HCEC 1CT (cell line): ENCODE measurements at regions not wholly inside any gene's neighbourhood (a gene's known extent, or its start where the extent isn't known, plus 50 kb on each side); places are given as distances from the start of the nearest gene placed in this dataset.

Experiments used
- DNase-seq: peaks from one replicate; pipeline ENCODE4 v3.0.0-alpha.2; 2017

DNA sequence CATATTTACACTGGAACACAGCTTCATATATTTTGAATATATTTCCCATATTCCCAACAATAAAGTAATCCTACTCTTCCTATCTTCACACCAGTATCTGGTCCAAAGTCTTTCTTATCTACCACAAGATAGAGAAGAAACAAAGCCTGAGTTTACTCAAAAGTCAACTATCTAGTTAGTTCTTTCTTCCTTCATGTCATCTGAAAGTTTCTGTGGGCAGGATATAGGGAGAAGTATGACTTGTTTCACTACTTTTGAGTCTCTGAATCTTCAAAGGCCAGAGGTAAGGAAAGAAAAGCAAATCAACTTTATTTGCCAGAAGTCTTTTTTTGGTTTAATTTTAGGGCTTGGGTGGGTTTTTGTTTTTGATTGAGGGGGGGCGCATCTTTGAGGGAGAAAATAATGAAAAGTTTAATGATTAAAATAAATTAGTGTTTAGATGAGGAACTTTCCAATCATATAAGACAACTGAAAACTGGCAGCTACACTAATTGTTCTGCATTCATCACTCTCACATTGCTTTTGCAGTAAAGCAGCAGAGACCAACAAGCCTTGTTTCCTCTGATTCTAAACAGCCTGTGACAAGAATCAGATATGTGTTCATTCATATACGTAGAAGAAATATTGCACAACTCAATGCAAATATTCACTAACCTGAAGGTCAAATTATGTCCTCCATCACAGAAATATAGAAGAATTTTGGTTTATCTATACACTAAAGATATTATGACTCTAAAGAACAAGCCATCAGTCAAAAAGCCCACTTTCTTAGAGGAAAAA lies 421.4 kb downstream of the SHQ1 start:
- no peak for DNase-seq

DNA sequence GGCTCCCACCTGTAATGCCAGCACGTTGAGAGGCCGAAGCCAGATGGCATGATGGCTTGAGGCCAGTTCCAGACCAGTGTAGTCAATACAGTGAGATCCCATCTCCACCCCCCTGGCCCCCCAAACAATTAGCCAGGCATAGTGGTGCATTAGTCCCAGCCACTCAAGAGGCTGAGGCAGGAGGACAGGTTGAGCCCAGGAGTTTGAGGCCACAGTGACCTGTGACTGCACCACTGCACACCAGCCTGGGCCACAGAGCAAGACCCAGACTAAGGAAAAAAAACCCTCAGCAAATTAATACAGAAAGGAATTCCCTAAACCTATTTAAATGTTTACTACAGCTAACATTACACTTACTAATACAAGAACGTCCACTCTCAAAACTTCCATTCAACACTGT lies 424.6 kb downstream of the SHQ1 start:
- no peak for DNase-seq

DNA sequence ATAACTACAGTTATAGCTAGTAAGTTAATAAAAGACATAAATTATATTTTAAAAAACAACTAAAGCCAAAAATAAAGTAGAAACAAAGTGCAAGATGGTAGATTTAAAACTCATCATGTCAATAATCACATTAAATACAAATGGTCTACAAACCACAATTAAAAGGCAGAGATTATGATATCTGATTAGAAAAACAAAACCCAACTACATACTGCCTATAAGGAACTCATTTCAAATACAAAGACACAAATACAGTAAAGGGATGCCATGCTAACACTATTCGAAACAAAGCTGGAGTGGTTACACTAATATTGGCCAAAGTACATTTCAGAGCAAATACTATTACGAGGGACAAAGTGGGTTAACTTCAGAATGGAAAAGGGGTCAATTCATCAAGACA lies 426.5 kb downstream of the SHQ1 start:
- DNase-seq, result no peak

DNA sequence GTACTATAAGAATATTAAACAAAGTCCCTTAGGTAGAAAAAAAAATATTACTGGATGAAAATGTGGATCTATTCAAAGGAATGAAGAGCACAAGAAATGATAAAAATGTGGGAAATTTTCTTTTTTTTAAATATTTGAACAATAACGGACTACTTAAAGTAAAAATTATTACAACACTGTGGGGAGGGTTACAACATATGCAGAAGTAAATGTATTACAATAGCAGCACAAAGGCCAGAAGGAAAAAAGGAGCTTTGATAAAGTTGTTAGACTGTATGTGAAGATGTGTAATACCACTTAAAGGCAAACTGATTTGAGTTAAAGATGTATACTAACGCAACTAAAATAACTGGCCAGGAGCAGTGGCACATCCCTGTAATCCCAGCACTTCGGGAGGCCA lies 427.1 kb downstream of the SHQ1 start:
- no peak for DNase-seq

DNA sequence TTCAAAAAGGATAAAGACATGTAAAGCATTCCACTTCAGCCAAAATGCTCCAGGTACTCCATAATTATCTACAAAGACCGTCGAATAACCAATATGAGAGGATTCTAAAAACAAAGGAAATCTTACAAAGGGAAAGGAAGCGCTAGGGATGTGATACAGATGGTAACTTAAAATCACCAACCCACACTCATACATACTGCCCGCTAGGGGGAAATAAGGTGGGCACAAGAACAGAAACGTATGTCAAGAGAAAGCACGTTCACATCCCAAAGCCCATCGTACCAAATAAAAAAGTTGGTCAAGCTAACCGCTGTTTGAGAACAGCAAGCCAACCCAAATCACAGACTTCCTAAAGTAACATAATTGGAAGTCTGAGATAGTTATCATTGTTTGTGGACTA lies 429.4 kb downstream of the SHQ1 start:
- no peak for DNase-seq

DNA sequence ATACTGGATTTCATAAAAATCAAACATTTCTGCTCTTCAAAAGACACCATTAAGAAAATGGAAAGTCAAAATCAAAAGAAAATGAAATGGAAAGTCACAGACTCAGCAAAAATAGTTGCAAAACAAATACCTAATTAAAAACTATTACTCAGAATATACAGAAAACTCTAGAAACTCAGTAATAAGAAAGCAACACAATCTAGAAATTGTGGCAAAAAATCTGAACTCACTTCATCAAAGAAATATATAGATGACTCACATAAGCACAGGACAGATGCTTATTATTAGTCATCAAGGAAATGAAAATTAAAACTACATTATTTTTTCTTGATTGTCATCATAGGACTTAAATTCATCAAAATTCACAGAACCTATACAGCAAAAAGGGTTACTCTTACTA lies 430.0 kb downstream of the SHQ1 start:
- peak; percentile 43 for DNase-seq

DNA sequence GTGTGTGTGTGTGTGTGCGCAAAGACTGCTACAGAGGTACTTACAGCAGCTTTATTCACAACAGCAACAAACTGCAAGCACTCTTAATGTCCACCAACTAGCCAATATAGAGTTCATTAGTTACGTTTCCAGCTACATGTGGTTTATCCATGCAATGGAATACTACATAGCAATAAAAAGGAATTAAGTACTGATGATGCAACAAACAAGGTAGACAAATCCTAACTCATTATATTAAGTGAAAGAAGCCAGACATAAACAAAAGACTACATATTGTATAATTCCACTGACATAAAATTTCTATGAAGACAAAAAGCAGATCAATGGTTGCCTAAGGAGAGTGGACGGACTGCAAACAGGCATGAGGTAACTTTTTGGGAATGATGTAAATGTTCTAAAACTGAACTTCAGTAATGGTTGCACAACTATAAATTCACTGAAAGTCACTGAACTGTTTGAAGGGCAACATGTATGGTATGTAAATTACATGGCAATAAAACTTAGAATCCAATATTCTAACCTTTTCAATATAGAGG lies 433.7 kb downstream of the SHQ1 start:
- DNase-seq, result no peak

DNA sequence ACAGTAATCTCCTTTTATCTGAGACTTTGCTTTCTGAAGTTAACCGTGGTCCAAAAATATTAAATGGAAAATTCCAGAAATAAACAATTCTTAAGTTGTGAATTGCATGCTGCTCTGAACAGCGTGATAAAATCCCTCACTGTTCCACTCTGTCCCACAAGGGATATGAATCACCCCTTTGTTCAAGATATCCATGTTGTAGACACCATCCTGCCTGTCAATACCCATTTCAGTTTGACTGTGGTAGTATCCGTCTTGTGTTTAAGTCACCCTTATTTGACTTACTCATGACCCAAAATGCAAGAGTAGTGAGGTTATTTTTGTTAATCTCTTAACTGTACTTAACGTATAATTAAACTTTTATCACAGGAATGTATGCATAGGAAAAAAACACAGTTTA lies 435.0 kb downstream of the SHQ1 start:
- DNase-seq, result no peak

DNA sequence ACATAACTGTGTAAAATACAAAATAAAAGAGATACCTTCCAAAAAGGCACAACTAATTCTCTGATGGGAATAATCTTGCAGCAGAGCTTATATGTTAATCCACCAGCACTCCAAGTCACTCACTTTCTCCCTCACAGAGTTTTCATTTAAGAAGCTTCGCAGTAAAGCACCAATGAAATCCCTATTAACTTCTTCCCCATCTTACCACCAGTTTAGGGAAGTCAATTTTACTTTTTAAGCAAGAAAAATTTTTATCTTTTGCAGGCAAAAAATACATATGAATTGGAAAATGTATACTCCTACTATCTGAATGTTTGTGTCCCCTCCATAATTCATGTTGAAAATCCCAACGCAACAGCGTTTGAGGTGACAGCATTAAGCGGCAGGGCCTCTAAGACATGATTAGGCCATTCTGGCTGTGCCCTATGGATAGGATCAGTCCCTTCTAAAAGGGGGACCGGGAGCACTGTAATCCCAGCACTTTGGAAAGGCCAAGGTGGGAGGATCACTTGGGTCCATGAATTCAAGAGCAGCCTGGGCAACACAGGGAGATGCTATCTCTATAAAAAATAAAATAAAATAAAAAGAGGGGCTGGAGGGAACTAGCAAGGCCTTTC lies 435.8 kb downstream of the SHQ1 start:
- no peak for DNase-seq

DNA sequence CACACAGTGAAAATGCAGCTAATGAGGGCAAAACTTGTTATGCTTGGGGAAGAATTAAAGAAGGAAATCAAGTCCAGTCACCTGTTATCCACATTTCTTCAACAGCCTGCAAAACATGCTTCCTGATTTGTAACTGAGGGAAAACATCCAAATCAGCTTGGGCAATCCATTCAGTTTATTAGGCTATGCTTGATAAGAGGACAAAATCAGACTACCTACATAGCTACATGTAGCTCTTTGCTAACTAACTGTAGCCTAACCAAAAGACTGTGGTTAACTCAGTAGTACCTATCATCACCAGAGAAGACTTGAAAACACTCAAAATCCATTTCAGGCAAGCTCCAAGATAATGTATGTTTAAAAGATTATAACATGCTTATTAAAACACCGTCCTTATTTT lies 436.4 kb downstream of the SHQ1 start:
- DNase-seq, result no peak

DNA sequence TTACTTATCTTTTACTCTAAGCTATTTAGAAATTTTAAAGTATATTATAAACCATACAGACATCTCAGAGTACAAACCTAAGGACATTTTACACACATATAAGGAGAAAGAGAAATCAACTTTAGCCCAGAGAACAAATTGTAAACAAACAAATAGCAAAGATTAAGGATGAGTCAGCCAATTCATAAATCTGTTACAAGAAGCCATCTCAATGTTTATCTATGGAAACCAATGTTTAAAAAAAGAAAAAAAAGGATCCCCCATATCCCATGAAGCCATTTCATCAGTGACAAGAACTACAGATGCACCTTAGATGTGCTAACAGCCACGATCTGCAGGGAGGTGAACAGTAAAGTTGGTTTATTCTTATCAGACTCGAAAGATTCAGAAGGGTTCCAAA lies 437.1 kb downstream of the SHQ1 start:
- DNase-seq, result peak; percentile 55

DNA sequence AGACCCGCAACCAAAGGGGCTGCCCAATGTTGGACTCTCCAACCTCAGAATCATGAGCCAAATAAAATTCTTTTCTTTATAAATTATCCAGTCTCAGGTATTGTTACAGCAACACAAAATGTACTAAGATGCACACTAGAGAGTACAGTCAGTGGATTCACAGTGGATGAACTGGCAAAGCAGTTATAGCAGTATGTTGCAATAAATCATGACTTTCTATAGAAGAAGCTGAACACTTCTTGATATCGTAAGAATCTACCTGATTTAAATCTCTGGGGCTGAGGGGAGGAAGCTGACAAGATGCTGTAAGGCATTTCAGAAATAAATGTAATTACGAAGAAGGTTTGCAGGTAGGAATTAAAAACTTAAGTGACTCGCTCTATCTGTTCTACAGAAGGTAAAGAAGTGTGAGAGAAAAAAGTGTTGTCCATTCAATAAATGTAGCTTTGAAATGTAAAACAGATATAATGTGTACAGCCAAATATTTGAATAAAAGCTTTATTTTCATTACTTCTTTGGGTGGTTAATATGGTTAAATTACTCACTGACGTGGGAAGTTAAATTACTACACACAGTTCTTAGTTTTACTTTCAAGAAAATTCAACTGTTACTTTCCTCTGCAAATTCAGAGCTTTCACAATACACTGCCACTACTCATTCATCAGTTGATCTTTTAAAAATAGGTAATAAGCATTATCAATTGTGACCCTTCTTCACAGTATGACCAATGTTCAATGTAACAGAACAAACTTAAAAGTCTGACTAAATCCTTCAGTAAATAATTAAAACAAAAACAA lies 439.1 kb downstream of the SHQ1 start:
- no peak for DNase-seq

DNA sequence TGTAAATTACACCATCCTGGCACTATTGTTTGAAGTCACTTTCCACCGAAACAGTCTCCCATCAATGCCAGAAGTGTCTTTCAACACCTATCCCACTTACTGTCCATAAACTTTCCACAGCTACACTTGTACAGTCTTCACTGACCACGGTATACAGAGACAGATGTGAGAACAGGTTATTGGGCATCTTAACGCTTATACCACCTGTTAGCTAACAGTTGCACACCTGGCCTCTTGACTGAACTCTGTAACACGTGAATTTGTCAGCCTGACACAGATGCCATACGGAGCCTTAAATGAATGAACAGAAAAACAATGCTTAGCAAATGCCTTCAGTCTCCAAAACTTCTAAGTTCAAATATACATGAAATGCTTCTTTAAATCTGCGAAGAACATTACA lies 440.5 kb downstream of the SHQ1 start:
- no peak for DNase-seq

DNA sequence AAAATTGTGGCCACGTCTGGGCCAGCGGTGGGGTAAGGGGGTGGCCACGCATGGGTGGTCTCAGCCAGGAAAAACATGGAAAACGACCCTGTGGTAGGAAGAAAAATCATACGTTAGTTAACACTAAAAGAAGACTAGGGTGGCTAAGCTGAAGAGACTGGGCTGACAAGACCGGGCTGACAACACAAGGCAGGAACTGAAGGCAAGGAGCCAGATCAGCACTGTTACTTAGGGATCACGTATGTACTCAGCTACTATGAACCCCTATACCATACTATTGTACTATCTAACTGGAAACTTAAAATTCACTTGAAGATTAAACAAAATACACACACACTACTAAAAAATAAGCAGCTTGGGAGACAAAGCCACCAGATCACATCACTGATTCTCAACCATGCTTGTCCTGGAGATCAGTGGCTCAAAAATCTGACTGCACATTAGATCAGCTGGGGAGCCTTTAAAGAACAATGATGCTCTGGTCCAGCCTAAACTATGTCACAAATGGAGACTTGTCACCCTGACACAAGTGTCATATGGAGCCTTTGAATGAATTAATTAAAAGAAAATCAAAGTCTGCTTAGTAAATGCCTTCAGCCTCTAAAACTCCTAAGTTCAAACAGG lies 442.2 kb downstream of the SHQ1 start:
- no peak for DNase-seq

DNA sequence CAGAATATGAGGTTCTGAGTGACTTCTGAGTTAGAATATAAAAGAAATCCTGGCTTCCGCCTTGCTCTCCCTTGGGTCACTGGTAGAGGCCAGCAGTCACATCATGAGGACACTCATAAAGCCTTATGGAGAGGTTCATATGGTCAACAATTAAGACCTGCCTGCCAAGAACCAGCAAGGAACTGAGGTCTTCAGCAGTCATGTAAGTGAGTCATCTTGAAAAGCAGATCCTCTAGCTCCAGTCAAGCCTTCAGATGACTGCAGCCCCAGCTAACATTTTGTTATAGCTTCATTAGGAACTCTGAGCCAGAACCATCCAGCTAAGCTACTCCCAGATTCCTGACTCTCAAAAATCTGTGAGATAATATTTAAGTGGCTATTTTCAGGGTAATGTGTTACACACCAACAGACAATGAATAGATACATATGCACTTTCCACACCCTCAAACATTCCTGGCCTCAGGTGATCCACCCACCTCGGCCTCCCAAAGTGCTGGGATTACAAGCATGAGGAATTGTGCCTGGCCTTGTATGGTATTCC lies 447.2 kb downstream of the SHQ1 start:
- no peak for DNase-seq

DNA sequence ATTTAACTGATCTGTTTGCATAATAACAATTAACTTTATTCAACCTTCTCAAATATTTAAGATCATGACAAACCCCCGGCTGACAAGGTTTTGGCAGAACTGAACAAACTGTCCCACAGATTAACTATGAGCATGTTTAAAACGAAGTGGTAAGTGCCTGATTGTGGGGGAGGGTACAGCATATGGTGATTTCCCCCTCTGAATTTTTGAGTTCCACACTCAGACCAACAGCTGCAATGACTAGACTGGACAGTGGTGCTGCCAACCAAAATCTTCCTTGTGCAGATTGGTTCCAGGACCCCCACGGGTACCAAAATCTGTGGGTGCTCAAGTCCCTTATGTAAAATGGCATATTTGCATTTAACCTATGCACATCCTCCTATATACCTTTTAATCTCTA lies 449.5 kb downstream of the SHQ1 start:
- no peak for DNase-seq

DNA sequence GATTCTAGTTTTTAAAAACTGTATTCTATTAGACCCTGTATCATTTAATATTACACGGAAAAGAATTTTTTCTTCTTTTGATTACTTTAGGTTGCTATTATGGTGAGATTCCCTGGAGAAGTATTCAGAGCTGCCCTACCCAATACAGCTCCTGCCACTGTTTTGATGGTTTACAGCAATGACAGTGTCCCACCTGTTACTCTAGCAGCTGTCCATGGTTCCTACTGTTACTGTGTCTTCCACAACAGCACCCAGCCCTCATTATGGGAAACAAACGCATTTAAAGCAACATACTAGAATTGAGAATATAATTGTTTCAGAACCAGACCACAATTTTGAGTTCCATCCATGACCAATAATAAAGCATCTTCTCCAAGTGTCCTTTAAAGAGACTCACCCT lies 450.7 kb downstream of the SHQ1 start:
- DNase-seq, result no peak

DNA sequence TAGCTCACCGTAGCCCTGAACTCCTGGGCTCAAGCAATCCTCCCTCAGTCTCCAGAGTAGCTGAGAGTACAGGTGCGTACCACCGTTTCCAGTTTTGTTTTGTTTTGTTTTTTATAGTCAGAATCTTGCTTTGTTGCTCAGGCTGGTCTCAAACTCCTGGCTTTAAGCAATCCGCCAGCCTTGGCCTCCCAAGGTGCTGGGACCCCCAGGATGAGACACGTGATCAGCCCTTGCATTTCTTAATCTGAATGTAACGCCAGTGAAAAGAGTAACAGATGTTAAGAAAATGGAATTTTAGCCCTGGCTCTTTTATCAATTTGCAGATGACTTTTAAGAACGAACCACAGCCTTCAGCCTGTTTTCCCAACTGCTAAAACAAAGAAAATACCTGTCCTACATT lies 451.3 kb downstream of the SHQ1 start:
- DNase-seq, result no peak

DNA sequence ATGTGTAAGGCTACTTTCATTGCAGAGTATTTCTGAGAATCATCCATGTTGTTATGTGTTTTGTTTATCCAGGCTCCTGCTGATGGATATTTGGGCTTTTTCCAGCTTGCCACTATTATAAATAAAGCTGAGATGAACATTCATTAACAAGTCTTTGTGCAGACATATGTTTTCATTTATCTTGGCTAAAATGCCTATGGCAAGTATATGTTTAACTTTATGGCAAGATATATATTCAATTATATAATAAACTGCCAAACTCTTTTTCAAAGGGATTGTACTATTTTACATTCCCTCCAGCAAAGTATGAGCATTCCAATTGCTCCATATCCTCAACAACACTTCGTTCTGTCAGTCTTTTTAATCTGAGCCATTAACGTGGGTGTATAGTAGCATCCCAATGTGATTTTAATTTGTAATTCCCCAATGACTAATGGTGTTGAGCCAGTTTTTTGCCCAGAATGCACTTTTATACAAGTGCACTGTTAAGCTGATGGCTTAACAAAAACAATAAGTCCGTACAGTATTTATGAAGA lies 452.4 kb downstream of the SHQ1 start:
- peak; percentile 30 for DNase-seq

DNA sequence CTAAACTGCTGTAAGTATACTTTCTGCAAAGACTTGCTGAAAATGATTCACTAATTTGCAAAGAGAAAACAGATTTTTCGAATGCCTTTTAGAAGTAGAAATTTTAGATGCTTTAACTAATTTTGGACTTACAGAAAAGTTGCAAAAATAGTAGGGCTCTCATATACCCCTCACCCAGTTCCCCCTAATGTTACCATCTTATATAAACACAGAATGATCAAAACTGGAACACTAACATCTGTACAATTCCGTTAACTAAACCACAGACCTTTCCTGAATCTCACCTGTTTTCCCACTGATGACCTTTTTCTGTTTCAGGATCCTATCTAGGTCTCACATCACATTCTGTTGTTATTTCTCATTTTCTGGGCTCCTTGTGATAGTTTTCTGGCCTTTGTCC lies 454.8 kb downstream of the SHQ1 start:
- no peak for DNase-seq

DNA sequence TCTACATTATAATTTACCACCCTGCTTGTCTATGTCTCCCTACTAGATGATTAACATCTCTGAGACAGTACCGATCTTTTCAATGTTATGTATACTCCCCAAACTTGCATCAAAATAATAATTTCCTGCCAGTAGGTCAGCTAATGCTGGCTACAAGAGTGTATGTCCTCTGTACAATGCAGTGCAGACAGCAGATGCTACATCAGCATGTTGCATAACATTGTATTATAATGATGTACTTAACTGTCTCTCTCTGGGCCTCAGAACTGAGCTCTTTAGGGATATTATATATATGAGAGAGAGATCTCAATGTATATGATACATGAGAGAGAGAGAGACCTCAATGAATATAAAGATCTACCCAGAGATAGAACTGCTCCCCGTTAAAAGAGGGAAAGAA lies 456.6 kb downstream of the SHQ1 start:
- no peak for DNase-seq

DNA sequence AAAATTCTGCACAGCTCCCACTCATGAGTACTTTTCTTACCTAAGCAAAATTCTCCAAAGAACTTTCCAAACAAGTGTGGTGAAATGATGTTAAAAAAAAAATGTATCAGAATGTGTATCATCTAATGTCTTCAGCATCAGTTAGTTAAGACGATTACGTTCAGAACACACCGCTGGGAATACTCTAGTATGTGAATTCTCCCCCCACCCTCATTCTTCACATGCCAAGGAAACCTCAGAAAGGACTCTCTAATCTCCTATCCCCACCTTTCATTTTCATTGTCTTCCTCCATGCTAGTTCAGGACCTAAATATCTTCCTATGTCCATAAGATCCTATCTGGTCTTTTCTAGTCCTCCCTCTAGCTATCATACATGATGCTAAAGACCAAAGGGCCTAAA lies 457.4 kb downstream of the SHQ1 start:
- no peak for DNase-seq

DNA sequence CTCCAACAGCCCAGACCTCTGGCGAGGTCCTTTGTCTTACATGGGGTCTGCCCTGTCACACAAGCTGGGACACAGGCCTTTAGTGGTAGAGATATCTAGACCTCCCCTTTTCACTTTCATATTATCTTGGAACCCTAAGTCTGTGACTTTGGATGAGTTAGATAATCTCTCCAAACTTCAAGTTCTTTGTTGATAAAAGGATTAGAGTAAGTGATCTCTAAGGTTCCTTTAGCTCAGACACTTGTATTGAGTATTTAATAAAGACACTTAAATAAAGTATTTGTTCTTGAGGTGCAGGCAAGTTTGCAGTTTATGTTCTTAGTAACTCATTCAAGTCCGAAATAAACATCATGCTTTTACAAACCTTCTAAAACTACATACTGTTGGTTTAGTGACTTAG lies 459.6 kb downstream of the SHQ1 start:
- no peak for DNase-seq
